ENCODE measurements at regions not wholly inside any gene's neighbourhood (a gene's known extent, or its start where the extent isn't known, plus 50 kb on each side); places are given as distances from the start of the nearest gene placed in this dataset.

DNA sequence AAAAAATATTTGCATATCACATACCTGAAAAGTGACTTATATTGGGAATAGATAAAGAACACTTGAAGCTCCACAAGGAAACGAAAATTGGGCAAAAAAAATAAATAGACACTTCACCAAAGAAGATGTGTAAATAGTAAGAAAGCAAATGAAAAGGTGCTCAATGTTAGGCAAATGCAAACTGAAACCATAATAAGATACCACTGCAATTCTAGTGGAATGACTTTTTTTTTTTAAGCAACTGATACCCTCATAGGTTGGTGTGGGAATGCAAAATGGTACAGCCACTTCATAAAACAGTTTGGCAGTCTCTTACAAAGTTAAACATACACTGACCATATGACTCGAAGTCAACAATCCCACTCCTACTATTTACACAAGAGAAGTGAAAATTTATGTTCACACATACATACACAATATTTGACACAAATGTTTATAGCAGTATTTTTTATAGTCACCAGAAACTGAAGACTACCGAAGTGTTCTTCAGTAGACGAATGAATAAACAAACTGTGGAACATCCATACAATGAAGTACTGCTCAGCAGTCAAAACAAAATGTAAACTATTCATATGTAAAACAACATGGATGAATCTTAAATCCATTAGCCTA, 176.3 kb downstream of the ZMAT3 start:
- intact Hi-C loops (cut with DNase I; ENCODE audit: low total_unique reads) = no loop called here
- H3K27ac ChIP-seq = no peak overlapping the region
- H3K27me3 ChIP-seq = no peaks in the 10 kb centered on the region
- no peaks in the 10 kb centered on the region for H3K36me3 ChIP-seq
- no peak overlapping the region for H3K4me3 ChIP-seq
- DNase-seq = no peak
- H3K4me1 ChIP-seq = peaks cover 0 to 4% (median 0%) of the 10 kb centered on the region in 4 donors
- TF ChIP-seq, protein P1, sequence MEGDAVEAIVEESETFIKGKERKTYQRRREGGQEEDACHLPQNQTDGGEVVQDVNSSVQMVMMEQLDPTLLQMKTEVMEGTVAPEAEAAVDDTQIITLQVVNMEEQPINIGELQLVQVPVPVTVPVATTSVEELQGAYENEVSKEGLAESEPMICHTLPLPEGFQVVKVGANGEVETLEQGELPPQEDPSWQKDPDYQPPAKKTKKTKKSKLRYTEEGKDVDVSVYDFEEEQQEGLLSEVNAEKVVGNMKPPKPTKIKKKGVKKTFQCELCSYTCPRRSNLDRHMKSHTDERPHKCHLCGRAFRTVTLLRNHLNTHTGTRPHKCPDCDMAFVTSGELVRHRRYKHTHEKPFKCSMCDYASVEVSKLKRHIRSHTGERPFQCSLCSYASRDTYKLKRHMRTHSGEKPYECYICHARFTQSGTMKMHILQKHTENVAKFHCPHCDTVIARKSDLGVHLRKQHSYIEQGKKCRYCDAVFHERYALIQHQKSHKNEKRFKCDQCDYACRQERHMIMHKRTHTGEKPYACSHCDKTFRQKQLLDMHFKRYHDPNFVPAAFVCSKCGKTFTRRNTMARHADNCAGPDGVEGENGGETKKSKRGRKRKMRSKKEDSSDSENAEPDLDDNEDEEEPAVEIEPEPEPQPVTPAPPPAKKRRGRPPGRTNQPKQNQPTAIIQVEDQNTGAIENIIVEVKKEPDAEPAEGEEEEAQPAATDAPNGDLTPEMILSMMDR (IDR thresholded peaks at IDR 0.05) = no peak
- peaks cover 0 to 4% (median 2%) of the 10 kb centered on the region in 3 donors for H3K9me3 ChIP-seq
